Activated CD4-positive, alpha-beta T cell treated with anti-CD3 and anti-CD28 coated beads for 36 hours (primary cell): ENCODE measurements at regions not wholly inside any gene's neighbourhood (a gene's known extent, or its start where the extent isn't known, plus 50 kb on each side); places are given as distances from the start of the nearest gene placed in this dataset.
"Not testable (repeated sequence)": the region's sequence is repeated elsewhere in the genome, so short reads cannot be mapped to it uniquely, and the experiment has no call there.

ENCODE experiments used
- ATAC-seq: fragments of 200-7000 bp; cut with Tn5 transposase; one replicate; pipeline ENCODE4 v1.10.0; 2021; ENCODE audit warnings: mild to moderate bottlenecking, moderate library complexity
- CTCF ChIA-PET: fragments of 350-600 bp; sonication (Branson Sonifier 250); formaldehyde crosslinking; loops from one replicate; lab custom pipeline; 2021; ENCODE audit warnings: antibody characterized with exemption; lab: Charles Lee
- POLR2A ChIA-PET: fragments of 350-600 bp; sonication (Branson Sonifier 250); formaldehyde crosslinking; loops from one replicate; lab custom pipeline; 2021; ENCODE audit warnings: antibody characterized with exemption, inconsistent platforms; lab: Charles Lee
- DNase-seq: peaks from one replicate; pipeline ENCODE4 v3.0.0-alpha.2; 2020
- H3K27ac Mint-ChIP-seq: one replicate; pipeline ENCODE4 v1.8.0; 2021; ENCODE audit warnings: mixed read lengths
- H3K27me3 Mint-ChIP-seq: one replicate; pipeline ENCODE4 v1.8.0; 2021; ENCODE audit warnings: mixed read lengths
- H3K36me3 Mint-ChIP-seq: one replicate; pipeline ENCODE4 v1.8.0; 2021; ENCODE audit warnings: low read depth, mixed read lengths
- H3K4me1 Mint-ChIP-seq: one replicate; pipeline ENCODE4 v1.8.0; 2021; ENCODE audit warnings: mixed read lengths
- H3K4me3 Mint-ChIP-seq: one replicate; pipeline ENCODE4 v1.8.0; 2021; ENCODE audit warnings: mild to moderate bottlenecking, moderate library complexity, mixed read lengths
- H3K9me3 Mint-ChIP-seq: one replicate; pipeline ENCODE4 v1.8.0; 2021; ENCODE audit warnings: low read depth, mixed read lengths
- intact Hi-C, 2 experiments: fragments of 100-400 bp; cut with DNase I in 1 of 2; cut with micrococcal nuclease in 1 of 2; formaldehyde crosslinking; loops; one replicate each; pipeline versions ENCODE4 v1.14.2 to v1.15.1; 2022 to 2024; cut with DNase I, micrococcal nuclease

DNA sequence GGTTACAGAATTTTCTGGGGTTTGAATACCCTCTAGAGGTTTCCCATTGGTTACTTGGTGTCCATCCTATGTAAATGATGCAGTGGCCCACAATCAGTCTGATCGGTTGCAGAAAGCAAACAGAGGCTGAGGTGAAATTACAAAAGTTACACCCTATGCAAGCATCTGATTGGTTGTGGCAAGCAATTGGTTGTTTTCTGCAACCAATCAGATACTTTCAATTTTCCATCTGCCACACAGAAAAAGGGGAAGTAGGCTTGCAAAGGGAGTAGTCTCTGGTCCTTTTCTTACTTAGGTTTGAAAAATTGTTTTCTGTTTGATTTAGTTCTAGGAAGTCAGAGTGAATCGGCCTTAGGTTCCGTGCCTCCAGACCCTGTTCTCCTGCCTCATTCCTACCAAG is 93.1 kb downstream of the WTIP start:
- ChIA-PET CTCF (no interaction called here), POLR2A (no interaction called here)
- ATAC-seq (no peak), DNase-seq (no peak)
- peaks cover 19% of the 10 kb centered on the region for H3K27me3 Mint-ChIP-seq
- H3K36me3 Mint-ChIP-seq, result no peaks in the 10 kb centered on the region
- intact Hi-C loops, result no loop called here
- H3K27ac Mint-ChIP-seq, result no peak overlapping the region
- H3K4me1 Mint-ChIP-seq, result no peaks in the 10 kb centered on the region
- no peak overlapping the region for H3K4me3 Mint-ChIP-seq
- H3K9me3 Mint-ChIP-seq, result peaks cover 12% of the 10 kb centered on the region

DNA sequence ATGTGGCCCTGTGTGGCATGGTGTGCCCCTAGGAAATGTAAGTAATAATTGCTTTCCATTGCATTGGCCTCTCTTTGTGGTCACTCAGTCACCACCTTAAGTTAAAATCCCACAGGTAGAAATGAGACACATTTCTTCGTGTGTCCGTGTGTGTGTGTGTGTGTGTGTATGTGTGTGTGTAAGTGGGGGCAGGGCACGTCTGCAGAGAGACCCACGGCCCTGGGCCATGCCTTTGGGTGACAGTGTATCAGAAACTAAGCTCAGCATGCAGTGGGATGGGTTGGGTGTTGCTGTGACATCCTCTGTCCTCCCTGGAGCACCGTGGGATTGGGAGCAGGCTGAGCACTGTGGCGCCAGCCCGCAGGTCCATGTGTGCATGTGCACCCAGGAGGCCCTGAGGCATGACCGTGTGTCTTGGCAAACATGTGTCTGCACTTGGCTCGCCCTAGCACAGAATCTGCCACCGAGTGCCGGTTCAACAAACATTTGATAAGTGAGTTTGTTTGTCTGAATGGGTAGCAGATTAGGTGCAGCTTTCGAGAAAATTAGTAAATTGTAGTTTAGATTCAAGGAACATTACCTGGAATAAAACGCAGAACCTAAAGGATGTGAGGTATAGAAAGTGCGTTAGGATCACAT is 91.8 kb downstream of the WTIP start:
- ATAC-seq (no peak), DNase-seq (no peak)
- Mint-ChIP-seq H3K4me1 (no peaks in the 10 kb centered on the region), H3K9me3 (peaks cover 18% of the 10 kb centered on the region), H3K36me3 (no peaks in the 10 kb centered on the region), H3K27me3 (peaks cover 13% of the 10 kb centered on the region), H3K4me3 (no peak overlapping the region), H3K27ac (no peak overlapping the region)
- CTCF ChIA-PET, result no interaction called here
- intact Hi-C loops, result no loop called here
- POLR2A ChIA-PET, result no interaction called here

DNA sequence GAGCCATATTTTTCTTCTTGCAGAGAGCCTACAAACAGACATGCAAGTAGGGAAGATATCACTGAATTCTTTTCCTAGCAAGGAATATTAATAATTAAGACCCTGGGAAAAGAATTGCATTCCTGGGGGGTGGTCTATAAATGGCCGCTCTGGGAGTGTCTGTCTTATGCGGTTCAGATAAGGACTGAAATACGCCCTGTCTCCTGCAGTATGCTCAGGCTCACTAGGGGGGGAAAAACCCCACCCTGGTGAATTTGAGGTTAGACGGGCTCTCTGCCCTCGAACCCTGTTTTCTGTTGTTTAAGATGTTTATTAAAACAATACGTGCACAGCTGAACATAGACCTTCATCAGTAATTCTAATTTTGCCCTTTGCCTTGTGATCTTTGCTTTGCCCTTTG is 88.6 kb downstream of the WTIP start:
- H3K4me3 Mint-ChIP-seq, CTCF ChIA-PET, POLR2A ChIA-PET, H3K36me3 Mint-ChIP-seq, H3K27ac Mint-ChIP-seq, H3K27me3 Mint-ChIP-seq, intact Hi-C loops, H3K4me1 Mint-ChIP-seq, ATAC-seq: not testable (repeated sequence)
- peak; percentile 10 for DNase-seq
- peaks cover 22% of the 10 kb centered on the region for H3K9me3 Mint-ChIP-seq

DNA sequence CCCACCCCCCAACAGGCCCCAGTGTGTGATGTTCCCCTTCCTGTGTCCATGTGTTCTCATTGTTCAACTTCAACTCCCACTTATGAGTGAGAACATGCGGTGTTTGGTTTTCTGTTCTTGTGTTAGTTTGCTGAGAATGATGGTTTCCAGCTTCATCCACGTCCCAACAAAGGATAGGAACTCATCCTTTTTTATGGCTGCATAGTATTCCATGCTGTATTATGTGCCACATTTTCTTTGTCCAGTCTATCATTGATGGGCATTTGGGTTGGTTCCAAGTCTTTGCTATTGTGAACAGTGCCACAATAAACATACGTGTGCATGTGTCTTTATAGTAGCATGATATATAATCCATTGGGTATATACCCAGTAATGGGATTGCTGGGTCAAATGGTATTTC is 80.8 kb downstream of the WTIP start:
- DNase-seq, H3K36me3 Mint-ChIP-seq, ATAC-seq, intact Hi-C loops, H3K9me3 Mint-ChIP-seq, POLR2A ChIA-PET, H3K4me3 Mint-ChIP-seq, CTCF ChIA-PET, H3K27me3 Mint-ChIP-seq, H3K4me1 Mint-ChIP-seq, H3K27ac Mint-ChIP-seq: not testable (repeated sequence)
